H1 (cell line): ENCODE measurements at regions not wholly inside any gene's neighbourhood (a gene's known extent, or its start where the extent isn't known, plus 50 kb on each side); places are given as distances from the start of the nearest gene placed in this dataset.

Experiments
- BCL11A ChIP-seq, 2 experiments: IDR thresholded peaks; one replicate each; pipeline ENCODE4 v1.6.1; 2011; ENCODE audit warnings: low read depth in 2 of 2, low read length in 2 of 2, mild to moderate bottlenecking in 2 of 2
- CHD1 ChIP-seq: IDR thresholded peaks from 2 replicates; pipeline ENCODE4 v1.6.1; 2012; ENCODE audit warnings: low read depth, low read length, improper control_type of control experiment
- EZH2 ChIP-seq: fragments of 200-600 bp; sonication (generic); IDR thresholded peaks from 2 replicates; pipeline ENCODE4 v1.7.1; 2012; ENCODE audit warnings: low read depth, mild to moderate bottlenecking, moderate library complexity, low read length, inconsistent platforms; ENCODE audit not compliant: severe bottlenecking
- HDAC6 ChIP-seq: IDR thresholded peaks from one replicate; pipeline ENCODE4 v1.7.1; 2012; ENCODE audit warnings: low read depth, mild to moderate bottlenecking, inconsistent platforms, low read length, moderate library complexity
- POLR2A ChIP-seq, 2 experiments: IDR thresholded peaks; 1 replicate in 1 of 2; 2 replicates in 1 of 2; pipeline ENCODE4 v1.6.1; 2011; ENCODE audit warnings: low read depth in 2 of 2, low read length in 2 of 2, mild to moderate bottlenecking in 2 of 2; ENCODE audit errors: control extremely low read depth in 1 of 2
- POLR2AphosphoS5 ChIP-seq: IDR thresholded peaks from 2 replicates; pipeline ENCODE4 v1.6.1; 2011; ENCODE audit warnings: low read depth, low read length
- RFX5 ChIP-seq: IDR thresholded peaks from 2 replicates; pipeline ENCODE4 v1.6.1; 2011; ENCODE audit warnings: low read depth, low read length, improper control_type of control experiment, borderline replicate concordance
- TAF1 ChIP-seq: IDR thresholded peaks from 2 replicates; pipeline ENCODE4 v1.6.1; 2011; ENCODE audit warnings: mild to moderate bottlenecking, low read depth, low read length
- TCF12 ChIP-seq: IDR thresholded peaks from 2 replicates; pipeline ENCODE4 v1.6.1; 2011; ENCODE audit warnings: low read depth, mild to moderate bottlenecking, low read length
- ZNF274 ChIP-seq: IDR thresholded peaks from 2 replicates; pipeline ENCODE4 v1.7.0; 2012; ENCODE audit warnings: low read length, borderline replicate concordance; ENCODE audit errors: extremely low read depth
- TF ChIP-seq, protein P1 (sequence below), 3 experiments: IDR thresholded peaks; 1 replicate in 2 of 3; 2 replicates in 1 of 3; pipeline versions ENCODE4 v1.5.1 to v1.6.1; 2011; ENCODE audit warnings: low read length in 3 of 3, mild to moderate bottlenecking in 3 of 3, inconsistent platforms in 2 of 3, low read depth in 1 of 3, moderate library complexity in 1 of 3; ENCODE audit not compliant: insufficient read depth in 1 of 3; ENCODE audit errors: control extremely low read depth in 1 of 3
- TF ChIP-seq, protein P2 (sequence below): IDR thresholded peaks from 2 replicates; pipeline ENCODE4 v1.6.1; 2012; ENCODE audit warnings: low read length, inconsistent platforms
- TF ChIP-seq, protein P3 (sequence below): IDR thresholded peaks from 2 replicates; pipeline ENCODE4 v1.6.1; 2011; ENCODE audit warnings: low read length, improper control_type of control experiment

DNA sequence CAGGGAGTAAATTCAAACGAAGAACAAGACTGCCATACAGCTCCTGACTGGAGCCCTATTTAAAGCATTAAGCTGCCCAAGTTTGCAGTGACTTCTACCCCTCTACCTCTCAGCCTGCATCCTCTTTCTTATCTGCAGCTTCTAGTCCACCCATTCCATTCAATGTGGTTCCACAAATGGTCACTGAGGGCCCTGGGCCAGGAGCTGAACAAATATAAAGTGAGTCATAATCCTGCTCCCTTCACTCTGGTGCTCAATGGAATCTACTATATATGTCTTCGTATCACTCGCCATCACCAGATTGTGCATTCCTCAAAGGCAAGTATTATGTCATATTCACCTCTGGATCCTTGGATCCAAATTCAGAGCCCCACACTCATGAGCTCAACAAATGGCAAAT, 398.7 kb downstream of the BRINP2 start:
- TF ChIP-seq, protein P1, sequence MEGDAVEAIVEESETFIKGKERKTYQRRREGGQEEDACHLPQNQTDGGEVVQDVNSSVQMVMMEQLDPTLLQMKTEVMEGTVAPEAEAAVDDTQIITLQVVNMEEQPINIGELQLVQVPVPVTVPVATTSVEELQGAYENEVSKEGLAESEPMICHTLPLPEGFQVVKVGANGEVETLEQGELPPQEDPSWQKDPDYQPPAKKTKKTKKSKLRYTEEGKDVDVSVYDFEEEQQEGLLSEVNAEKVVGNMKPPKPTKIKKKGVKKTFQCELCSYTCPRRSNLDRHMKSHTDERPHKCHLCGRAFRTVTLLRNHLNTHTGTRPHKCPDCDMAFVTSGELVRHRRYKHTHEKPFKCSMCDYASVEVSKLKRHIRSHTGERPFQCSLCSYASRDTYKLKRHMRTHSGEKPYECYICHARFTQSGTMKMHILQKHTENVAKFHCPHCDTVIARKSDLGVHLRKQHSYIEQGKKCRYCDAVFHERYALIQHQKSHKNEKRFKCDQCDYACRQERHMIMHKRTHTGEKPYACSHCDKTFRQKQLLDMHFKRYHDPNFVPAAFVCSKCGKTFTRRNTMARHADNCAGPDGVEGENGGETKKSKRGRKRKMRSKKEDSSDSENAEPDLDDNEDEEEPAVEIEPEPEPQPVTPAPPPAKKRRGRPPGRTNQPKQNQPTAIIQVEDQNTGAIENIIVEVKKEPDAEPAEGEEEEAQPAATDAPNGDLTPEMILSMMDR (IDR thresholded peaks at IDR 0.05; ENCODE audit: control extremely low read depth in 1 of 3, insufficient read depth in 1 of 3, low read depth in 1 of 3, low read length in 3 of 3) = no peak
- TF ChIP-seq POLR2A (IDR thresholded peaks at IDR 0.05; ENCODE audit: control extremely low read depth in 1 of 2, low read depth in 2 of 2, low read length in 2 of 2) (no peak), EZH2 (no peak), POLR2AphosphoS5 (no peak), CHD1 (no peak), HDAC6 (no peak), TAF1 (no peak), ZNF274 (no peak), RFX5 (no peak), BCL11A (IDR thresholded peaks at IDR 0.05; ENCODE audit: low read depth in 2 of 2, low read length in 2 of 2) (no peak), TCF12 (no peak)
- TF ChIP-seq, protein P2, sequence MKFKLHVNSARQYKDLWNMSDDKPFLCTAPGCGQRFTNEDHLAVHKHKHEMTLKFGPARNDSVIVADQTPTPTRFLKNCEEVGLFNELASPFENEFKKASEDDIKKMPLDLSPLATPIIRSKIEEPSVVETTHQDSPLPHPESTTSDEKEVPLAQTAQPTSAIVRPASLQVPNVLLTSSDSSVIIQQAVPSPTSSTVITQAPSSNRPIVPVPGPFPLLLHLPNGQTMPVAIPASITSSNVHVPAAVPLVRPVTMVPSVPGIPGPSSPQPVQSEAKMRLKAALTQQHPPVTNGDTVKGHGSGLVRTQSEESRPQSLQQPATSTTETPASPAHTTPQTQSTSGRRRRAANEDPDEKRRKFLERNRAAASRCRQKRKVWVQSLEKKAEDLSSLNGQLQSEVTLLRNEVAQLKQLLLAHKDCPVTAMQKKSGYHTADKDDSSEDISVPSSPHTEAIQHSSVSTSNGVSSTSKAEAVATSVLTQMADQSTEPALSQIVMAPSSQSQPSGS = no peak
- TF ChIP-seq, protein P3, sequence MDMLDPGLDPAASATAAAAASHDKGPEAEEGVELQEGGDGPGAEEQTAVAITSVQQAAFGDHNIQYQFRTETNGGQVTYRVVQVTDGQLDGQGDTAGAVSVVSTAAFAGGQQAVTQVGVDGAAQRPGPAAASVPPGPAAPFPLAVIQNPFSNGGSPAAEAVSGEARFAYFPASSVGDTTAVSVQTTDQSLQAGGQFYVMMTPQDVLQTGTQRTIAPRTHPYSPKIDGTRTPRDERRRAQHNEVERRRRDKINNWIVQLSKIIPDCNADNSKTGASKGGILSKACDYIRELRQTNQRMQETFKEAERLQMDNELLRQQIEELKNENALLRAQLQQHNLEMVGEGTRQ = no peak
